Astrocyte of the spinal cord (primary cell): ENCODE measurements at regions not wholly inside any gene's neighbourhood (a gene's known extent, or its start where the extent isn't known, plus 50 kb on each side); places are given as distances from the start of the nearest gene placed in this dataset.

Experiments
- DNase-seq: peaks from one replicate; pipeline ENCODE4 v3.0.0; 2011; ENCODE audit warnings: low read depth, low spot score
- H3K4me3 ChIP-seq: 2 replicates; pipeline ENCODE4 v1.5.1; 2011; ENCODE audit warnings: low read depth, mild to moderate bottlenecking, low read length, moderate library complexity
- in situ Hi-C: cut with HindIII; loops from 2 replicates; pipeline ENCODE4 v1.10.0; 2017; ENCODE audit warnings: low sequenced_read_pairs
- TF ChIP-seq, protein P1 (sequence below): IDR thresholded peaks from 2 replicates; pipeline ENCODE4 v1.5.1; 2012; ENCODE audit warnings: low read depth, mild to moderate bottlenecking, low read length, inconsistent platforms

DNA sequence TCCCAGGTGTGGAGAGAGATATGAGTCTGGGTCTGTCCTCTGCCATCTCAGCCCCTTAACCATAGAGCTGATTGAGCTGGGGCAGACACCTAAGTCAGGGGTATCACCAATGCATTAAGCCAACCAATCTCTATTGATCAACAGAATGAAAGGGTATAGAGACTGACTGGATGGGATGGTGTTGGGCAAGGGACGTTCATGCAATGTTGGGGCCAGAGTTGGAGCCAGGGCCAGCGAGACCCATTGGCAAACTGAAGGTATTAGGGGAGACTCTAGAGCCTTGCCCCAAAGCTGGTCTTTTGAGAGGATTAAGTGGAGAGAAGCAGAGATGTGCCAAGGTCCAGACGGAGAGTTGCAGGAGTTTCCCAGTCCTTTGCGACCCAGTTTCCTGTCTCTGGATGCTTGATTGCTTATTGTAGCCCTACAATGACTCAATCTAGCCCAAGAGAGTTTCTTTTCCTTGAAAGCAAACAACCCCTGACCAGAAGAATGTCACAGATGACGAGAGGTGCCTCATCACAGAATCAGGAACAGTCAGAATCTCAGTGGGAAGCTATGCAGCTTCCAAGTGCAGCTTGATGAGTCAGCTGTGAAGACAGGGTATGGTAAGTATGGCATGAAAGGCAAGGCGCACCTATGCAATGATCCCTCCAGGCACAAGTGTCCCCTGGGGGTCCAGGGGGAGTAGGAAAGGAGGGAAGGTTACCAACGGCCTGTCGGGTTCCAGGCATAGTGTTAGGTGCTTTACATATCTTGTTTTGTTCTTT, 137.2 kb downstream of the UTP18 start:
- in situ Hi-C loops, result no loop called here
- TF ChIP-seq, protein P1, sequence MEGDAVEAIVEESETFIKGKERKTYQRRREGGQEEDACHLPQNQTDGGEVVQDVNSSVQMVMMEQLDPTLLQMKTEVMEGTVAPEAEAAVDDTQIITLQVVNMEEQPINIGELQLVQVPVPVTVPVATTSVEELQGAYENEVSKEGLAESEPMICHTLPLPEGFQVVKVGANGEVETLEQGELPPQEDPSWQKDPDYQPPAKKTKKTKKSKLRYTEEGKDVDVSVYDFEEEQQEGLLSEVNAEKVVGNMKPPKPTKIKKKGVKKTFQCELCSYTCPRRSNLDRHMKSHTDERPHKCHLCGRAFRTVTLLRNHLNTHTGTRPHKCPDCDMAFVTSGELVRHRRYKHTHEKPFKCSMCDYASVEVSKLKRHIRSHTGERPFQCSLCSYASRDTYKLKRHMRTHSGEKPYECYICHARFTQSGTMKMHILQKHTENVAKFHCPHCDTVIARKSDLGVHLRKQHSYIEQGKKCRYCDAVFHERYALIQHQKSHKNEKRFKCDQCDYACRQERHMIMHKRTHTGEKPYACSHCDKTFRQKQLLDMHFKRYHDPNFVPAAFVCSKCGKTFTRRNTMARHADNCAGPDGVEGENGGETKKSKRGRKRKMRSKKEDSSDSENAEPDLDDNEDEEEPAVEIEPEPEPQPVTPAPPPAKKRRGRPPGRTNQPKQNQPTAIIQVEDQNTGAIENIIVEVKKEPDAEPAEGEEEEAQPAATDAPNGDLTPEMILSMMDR, result no peak

DNA sequence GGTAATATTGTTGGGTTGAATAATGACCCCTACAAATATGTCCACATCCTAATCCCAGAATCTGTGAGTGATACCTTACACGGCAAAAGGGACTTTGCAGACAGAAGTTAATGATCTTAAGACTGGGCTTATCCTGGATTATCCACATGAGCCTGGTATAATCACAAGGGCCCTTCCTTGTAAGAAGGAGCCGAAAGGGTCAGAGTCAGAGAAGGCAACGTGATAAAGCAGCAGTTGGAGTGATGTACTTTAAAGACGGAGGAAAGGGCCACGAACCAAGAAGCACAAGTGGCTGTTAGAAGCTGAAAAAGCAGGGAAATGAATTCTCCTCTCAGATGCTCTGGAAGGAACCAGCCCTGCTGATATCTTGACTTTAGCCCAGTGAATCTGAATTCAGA, 137.8 kb downstream of the UTP18 start:
- TF ChIP-seq, protein P1, result no peak
- no peak overlapping the region for H3K4me3 ChIP-seq
- in situ Hi-C loops, result no loop called here
- DNase-seq, result no peak

More for the DNA sequence above, 137.2 kb downstream of the UTP18 start:
- peak; percentile 80 for DNase-seq
- no peak overlapping the region for H3K4me3 ChIP-seq

DNA sequence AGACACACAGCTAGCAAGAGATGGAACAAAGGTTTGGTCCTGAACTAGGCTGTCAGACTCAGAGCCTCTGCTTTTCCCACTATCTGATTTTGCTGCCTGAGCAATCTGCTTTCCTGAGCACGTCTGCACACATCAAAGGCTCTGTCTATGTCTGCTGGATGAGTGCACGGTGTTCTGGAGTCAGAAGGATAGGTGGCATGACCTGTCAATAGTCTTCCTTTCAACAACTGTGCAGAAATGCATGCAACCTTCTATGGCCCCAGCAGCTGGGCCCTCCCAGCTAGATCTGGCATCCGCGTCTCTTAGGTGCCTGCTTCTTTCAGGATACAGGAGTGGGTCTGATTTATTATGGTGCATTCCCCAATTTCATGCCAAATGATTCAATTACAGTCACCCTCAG, 138.3 kb downstream of the UTP18 start:
- in situ Hi-C loops, result no loop called here
- DNase-seq, result no peak
- no peak overlapping the region for H3K4me3 ChIP-seq
- TF ChIP-seq, protein P1, result no peak

DNA sequence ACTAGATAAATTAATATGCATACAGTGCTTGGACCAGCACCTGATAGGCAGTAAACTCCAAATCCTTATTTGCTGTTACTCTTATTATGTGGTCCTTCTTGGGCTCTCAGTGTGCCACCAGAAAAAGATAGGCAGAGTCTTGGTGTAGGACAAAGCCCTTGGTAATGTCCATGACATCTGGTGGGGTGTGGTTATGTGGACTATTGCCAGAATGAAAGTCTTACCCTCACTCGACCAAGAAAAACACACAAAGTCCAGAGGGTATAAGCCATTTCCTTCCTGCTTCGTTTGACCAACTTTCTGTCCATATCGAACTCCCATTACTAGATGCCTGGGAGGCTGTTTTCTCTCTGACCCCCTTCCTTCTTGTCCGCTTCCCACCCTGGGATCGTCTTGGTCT, 140.9 kb downstream of the UTP18 start:
- in situ Hi-C loops, result no loop called here

DNA sequence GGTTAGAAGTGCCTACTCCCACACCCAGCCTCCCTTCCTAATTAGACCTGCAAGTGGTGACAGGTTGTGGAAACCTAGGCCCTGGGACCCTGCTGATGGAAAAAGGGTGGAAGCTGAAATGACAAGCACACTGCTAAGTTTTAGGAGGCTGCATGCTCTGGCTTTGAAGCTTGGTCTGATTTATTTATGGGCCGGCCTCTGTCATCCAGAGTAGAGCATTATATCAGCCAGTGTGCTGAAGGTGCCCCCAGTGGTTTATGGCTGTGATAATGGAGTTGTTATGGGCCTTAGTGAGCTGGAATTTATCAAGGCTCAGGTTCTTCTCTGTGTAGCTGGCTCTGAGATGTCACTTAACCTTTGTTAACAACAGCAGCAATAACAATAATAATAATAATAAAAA, 142.6 kb downstream of the UTP18 start:
- TF ChIP-seq, protein P1, result no peak
- DNase-seq, result no peak
- H3K4me3 ChIP-seq, result no peak overlapping the region
- in situ Hi-C loops, result no loop called here

More for the DNA sequence above, 140.9 kb downstream of the UTP18 start:
- TF ChIP-seq, protein P1, result no peak
- no peak overlapping the region for H3K4me3 ChIP-seq
- DNase-seq, result no peak

DNA sequence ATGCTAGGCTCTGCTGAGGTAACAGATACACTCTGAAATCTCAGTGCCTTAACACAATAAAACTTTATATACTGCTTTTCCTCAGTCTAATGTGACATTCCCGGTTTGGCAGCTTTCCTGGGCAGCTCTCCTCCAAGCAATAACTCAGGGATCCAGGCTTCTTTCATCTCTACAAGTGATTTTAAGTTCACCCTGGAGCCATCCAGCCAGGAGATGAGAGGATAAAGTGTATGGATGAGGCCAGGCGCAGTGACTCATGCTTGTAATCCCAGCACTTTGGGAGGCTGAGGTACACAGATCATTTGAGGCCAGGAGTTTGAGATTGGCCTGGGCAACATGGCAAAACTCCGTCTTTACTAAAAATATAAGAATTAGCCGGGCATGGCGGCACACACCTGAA, 147.2 kb downstream of the UTP18 start:
- in situ Hi-C loops, result no loop called here
- no peak for DNase-seq
- TF ChIP-seq, protein P1, result no peak

More for the DNA sequence above, 147.2 kb downstream of the UTP18 start:
- no peak overlapping the region for H3K4me3 ChIP-seq
